ENCODE measurements at regions not wholly inside any gene's neighbourhood (a gene's known extent, or its start where the extent isn't known, plus 50 kb on each side); places are given as distances from the start of the nearest gene placed in this dataset.

- no peak for TF ChIP-seq REST (IDR thresholded peaks at IDR 0.05; ENCODE audit: low read depth, low read length)
These were observed 399.3 kb downstream of the PPP1R3A start (continued) for GRCh38 chr7:113519472-113519871.

GRCh38 chr7:113504691-113505090, 386.3 kb upstream of the SMIM30 start:
- no peak for DNase-seq
- H3K4me3 ChIP-seq (ENCODE audit: low read depth in 2 of 2, low read length in 1 of 2) = no peak overlapping the region
- no peak overlapping the region for H3K27ac ChIP-seq (ENCODE audit: low read depth in 2 of 2, low read length in 1 of 2)
- H3K79me2 ChIP-seq (ENCODE audit: insufficient read depth) = no peaks in the 10 kb centered on the region
- H3K9me3 ChIP-seq = no peaks in the 10 kb centered on the region
- CTCF ChIA-PET = interaction anchor here (1.1 kb wide), 1 partner anchor 193 kb away, joined by 3 read pairs; no protein-coding TSS in a partner anchor
- POLR2A ChIA-PET = no interaction called here
- WGBS (ENCODE audit: low lambda C conversion rate) = 20% methylated on average over 3 of the region's 3 CpGs
- H3K9me2 ChIP-seq = no peaks in the 10 kb centered on the region
- H3K36me3 ChIP-seq (replicated peaks in 1 of 2; ENCODE audit: control insufficient read depth in 1 of 2, insufficient read depth in 2 of 2, low read length in 1 of 2) = no peaks in the 10 kb centered on the region
- H3K4me1 ChIP-seq (ENCODE audit: control insufficient read depth in 1 of 2, insufficient read depth in 2 of 2, low read depth in 1 of 2, low read length in 1 of 2) = no peaks in the 10 kb centered on the region
- no peaks in the 10 kb centered on the region for H4K20me1 ChIP-seq (ENCODE audit: insufficient read depth)
- H3F3A ChIP-seq (replicated peaks; ENCODE audit: insufficient read depth) = no peaks in the 10 kb centered on the region
- no peak overlapping the region for H2AFZ ChIP-seq (ENCODE audit: low read depth)
- no peaks in the 10 kb centered on the region for H3K27me3 ChIP-seq (ENCODE audit: insufficient read depth)
- no peak overlapping the region for H3K4me2 ChIP-seq
- no peak for TF ChIP-seq NFIC (IDR thresholded peaks at IDR 0.05; ENCODE audit: borderline replicate concordance)
- no peak for TF ChIP-seq SIN3A (IDR thresholded peaks at IDR 0.05; ENCODE audit: borderline replicate concordance, low read depth, low read length)
- TF ChIP-seq MAX (IDR thresholded peaks at IDR 0.05; ENCODE audit: low read depth) = no peak
- no peak for TF ChIP-seq REST (IDR thresholded peaks at IDR 0.05; ENCODE audit: low read depth, low read length)
- TF ChIP-seq FOSL2 (IDR thresholded peaks at IDR 0.05; ENCODE audit: borderline replicate concordance, low read depth) = no peak
- TF ChIP-seq NRF1 (IDR thresholded peaks at IDR 0.05; ENCODE audit: low read depth, low read length) = no peak
- TF ChIP-seq RXRA (IDR thresholded peaks at IDR 0.05; ENCODE audit: borderline replicate concordance, low read depth) = no peak
- TF ChIP-seq GABPA (IDR thresholded peaks at IDR 0.05; ENCODE audit: low read depth) = no peak
- no peak for TF ChIP-seq EZH2phosphoT487 (IDR thresholded peaks at IDR 0.05; ENCODE audit: borderline replicate concordance, low read depth)
- no peak overlapping the region for H3K9ac ChIP-seq
